AG10803 (cell line): ENCODE measurements at regions not wholly inside any gene's neighbourhood (a gene's known extent, or its start where the extent isn't known, plus 50 kb on each side); places are given as distances from the start of the nearest gene placed in this dataset.

Source experiments
- DNase-seq: peaks from one replicate; pipeline ENCODE4 v3.0.0; 2010; ENCODE audit warnings: low read depth
- H3K4me3 ChIP-seq: 2 replicates; pipeline ENCODE4 v1.5.1; 2011; ENCODE audit warnings: mild to moderate bottlenecking, low read length, control low read depth
- TF ChIP-seq, protein P1 (sequence below): conservative IDR thresholded peaks from 2 replicates; pipeline ENCODE4 v1.5.1; 2011; ENCODE audit warnings: mild to moderate bottlenecking, low read length, control low read depth, inconsistent platforms

DNA sequence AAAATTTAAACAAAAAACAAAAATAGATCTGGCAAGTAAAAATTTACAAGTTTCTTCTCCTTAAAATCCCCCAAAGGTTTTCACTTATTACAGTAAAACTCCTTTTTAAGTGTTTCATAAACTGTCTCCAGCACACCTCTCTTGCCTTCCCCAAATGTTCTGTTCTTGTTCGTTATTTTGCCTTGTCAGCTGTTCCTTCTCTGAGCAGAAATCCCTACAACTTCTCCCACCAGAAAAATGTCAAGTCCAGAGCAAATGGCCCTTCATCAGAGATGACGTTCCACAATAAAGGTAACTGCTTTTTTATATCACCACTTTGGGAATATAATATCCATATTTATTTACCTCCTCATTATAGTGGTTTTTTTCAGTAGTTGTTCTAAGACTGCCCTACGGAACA lies 432.1 kb downstream of the ADAM29 start:
- TF ChIP-seq, protein P1, sequence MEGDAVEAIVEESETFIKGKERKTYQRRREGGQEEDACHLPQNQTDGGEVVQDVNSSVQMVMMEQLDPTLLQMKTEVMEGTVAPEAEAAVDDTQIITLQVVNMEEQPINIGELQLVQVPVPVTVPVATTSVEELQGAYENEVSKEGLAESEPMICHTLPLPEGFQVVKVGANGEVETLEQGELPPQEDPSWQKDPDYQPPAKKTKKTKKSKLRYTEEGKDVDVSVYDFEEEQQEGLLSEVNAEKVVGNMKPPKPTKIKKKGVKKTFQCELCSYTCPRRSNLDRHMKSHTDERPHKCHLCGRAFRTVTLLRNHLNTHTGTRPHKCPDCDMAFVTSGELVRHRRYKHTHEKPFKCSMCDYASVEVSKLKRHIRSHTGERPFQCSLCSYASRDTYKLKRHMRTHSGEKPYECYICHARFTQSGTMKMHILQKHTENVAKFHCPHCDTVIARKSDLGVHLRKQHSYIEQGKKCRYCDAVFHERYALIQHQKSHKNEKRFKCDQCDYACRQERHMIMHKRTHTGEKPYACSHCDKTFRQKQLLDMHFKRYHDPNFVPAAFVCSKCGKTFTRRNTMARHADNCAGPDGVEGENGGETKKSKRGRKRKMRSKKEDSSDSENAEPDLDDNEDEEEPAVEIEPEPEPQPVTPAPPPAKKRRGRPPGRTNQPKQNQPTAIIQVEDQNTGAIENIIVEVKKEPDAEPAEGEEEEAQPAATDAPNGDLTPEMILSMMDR = no peak
- no peak overlapping the region for H3K4me3 ChIP-seq
- DNase-seq = no peak

DNA sequence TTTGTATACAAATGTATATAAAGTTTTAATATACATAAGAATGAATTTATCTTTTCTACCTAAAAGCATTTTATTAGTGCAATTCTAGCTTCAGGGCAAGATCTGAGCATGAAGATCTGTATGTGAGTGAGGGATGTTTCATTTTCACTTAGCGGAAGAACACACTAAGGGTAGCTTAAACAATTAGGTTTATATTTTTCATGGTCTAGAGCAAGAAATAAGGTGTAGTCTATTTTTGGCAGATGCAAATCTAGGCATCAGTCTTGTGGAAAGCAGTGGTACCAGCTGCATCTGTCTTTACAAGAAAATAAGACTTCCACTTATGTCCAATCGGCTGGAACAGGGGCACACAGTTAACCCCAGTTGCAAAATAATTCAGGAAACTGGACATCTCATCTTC lies 433.3 kb downstream of the ADAM29 start:
- no peak overlapping the region for H3K4me3 ChIP-seq
- DNase-seq = no peak
- TF ChIP-seq, protein P1 = no peak

DNA sequence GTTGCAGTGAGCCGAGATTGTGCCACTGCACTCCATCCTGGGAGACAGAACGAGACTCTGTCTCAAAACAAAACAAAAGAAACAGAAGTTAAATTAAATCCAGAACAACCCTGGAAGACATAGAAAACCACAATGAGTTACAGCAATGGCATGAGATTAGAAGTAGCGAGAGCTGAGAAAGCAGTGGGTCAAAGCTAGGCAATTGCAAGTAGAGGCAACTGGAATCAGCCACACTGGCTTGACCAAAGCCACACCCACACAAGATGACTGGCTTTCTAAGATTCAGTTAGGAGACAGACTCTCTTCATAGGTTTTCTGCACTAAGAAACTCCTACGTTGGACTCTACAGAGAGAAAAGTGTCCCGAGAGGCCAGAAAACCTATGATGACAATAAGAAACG lies 443.0 kb downstream of the GPM6A start:
- H3K4me3 ChIP-seq = no peak overlapping the region
- TF ChIP-seq, protein P1 = no peak
- DNase-seq = peak; percentile 78

DNA sequence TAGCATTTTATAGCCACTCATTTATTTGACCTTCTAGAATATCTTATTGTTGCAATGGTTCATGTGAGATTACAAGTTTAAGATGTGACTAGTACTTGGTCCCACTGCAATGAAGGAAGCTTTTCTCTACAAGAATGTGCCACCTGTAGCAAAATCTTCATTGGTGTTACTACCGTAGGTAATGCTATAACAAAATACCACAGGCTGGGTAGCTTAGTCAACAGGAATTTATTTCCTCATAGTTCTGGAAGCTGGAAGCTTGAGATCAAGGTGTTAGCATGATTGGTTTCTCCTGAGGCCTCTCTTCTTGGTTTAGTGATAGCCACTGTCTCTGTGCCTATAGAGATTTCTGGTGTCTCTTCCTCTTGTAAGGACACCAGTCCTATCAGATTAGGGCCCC lies 441.0 kb downstream of the GPM6A start:
- no peak overlapping the region for H3K4me3 ChIP-seq
- DNase-seq = no peak
- TF ChIP-seq, protein P1 = no peak

DNA sequence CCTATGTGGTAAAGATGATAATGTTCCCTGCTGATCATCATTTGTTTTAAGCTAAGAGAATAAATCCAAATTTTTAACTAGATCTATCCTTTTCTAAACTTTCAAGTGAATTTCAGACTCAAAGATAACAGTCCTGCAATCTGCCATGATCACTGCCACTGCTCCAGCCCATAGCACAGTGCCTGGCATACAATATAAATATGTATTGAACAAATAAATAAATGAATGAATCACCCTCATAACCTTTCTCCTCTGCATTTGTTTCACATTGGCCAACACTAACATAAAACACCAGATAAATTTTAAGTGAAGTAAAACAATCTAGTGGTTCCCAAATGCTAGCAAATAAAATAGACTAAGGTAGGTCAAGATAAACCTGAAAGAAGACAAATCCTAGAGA lies 439.0 kb downstream of the GPM6A start:
- H3K4me3 ChIP-seq = no peak overlapping the region
- TF ChIP-seq, protein P1 = no peak
- peak; percentile 2 for DNase-seq

DNA sequence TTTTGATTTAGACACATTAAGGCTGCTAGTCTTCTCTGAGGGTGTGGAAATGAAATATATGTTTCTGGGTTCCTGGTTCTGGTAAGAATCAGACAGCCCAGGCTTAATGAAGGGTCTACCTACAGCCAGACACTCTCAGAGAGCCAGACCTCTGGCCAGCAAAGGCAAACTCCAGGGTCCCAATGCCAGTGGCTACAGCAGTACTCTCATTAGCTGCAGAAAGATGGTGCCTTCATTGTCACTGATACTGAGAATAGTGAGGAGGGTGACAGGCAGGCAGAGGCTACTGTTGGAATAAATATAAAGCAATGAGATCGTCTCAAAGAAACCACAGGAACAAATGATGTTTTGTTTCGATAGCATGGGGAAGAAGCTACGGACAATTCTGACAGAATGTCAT lies 437.6 kb downstream of the GPM6A start:
- no peak overlapping the region for H3K4me3 ChIP-seq
- TF ChIP-seq, protein P1 = no peak
- DNase-seq = no peak

DNA sequence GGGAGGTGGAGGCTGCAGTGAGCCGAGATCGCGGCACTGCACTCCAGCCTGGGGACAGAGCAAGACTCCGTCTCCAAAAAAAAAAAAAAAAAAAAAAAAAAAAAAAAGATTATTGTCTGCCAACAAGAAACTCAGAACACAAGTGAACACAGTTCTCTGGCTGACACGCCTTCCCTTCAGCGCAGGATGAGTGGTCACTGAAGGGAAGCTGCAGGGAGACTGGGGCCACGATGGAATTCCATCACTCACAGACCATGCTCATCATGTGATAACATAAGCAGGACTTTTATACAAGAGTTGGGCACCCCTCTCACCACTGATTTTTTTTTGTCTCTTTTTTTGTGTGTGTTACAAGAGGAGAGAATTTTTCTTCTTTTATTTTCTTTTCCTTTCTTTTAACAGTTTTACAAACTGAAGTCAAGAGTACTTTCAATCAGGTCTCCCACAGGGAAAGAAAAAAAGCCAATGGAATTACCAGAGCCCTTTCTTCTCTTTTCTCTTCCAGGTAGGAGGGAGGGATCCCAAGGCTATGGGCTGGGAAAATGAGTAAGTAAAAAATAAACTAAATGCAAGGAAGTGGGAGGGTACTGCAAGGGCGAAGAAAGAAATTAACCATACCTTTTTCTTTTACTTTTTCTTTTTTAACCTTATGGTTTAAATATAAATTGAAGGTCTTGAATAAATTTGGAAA lies 435.6 kb downstream of the GPM6A start:
- H3K4me3 ChIP-seq = no peak overlapping the region
- DNase-seq = no peak
- TF ChIP-seq, protein P1 = no peak
